Stimulated activated CD4-positive, alpha-beta T cell treated with anti-CD3 and anti-CD28 coated beads, Interleukin-12 subunit alpha, Interleukin-12 subunit beta, amount 100 ng/mL, for 24 hours (primary cell): ENCODE measurements at regions not wholly inside any gene's neighbourhood (a gene's known extent, or its start where the extent isn't known, plus 50 kb on each side); places are given as distances from the start of the nearest gene placed in this dataset.
"Not testable (repeated sequence)": the region's sequence is repeated elsewhere in the genome, so short reads cannot be mapped to it uniquely, and the experiment has no call there.

Source experiments
- DNase-seq, 2 experiments: peaks; one replicate each; pipeline ENCODE4 v3.0.0-alpha.2; 2020; ENCODE audit warnings: low read depth in 2 of 2

GRCh38 chr7:6938284-6938683, 112.2 kb upstream of the CCZ1B start:
- DNase-seq, result peak in 1 of 2 experiments; percentile 10

GRCh38 chr7:6939126-6939525, 113.1 kb upstream of the CCZ1B start:
- not testable (repeated sequence) for DNase-seq

DNA sequence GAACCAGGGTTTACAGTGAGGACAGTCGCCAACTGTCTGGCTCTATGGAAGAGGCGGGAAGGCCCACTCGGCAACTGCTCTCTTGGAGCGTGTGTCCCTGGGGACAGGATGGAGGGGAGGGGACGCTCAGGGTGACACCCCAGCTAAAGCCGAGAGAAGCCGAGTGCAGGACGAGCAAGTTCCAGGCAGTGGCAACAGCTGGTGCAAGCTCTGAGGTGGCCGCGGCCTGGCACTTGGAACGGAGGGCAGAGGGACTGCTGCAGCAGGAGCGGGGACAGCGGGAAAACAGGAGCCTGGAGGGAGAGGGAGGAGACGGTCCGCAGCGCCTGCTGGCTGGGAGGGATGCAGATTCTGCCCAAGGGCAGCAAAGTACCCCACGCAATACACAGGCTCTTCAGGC, 113.8 kb upstream of the CCZ1B start:
- DNase-seq, result not testable (repeated sequence)

- not testable (repeated sequence) for DNase-seq
These were observed 120.8 kb upstream of the CCZ1B start for GRCh38 chr7:6946873-6947272.

DNA sequence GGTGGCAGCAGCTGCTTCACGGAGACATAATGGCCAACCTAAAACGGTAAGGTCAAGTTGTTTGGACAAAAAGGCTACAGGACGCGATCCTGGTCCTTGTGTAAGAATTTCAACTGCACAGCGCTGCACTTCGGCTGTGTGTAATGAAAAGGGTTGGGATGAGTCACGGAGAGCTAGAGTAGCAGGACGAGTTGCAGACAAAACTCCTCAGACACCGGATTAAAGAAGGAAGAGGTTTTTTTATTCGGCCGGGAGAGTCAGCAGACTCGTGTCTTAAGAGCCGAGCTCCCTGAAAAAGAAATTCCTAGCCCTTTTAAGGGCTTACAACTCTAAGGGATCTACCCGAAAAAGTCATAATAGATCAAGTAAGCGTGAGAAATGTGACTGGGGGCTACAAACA, 124.2 kb upstream of the CCZ1B start:
- not testable (repeated sequence) for DNase-seq

GRCh38 chr7:6951553-6951952, 125.5 kb upstream of the CCZ1B start:
- DNase-seq, result not testable (repeated sequence)

GRCh38 chr7:6953138-6953797, 127.2 kb upstream of the CCZ1B start:
- DNase-seq, result not testable (repeated sequence)

DNA sequence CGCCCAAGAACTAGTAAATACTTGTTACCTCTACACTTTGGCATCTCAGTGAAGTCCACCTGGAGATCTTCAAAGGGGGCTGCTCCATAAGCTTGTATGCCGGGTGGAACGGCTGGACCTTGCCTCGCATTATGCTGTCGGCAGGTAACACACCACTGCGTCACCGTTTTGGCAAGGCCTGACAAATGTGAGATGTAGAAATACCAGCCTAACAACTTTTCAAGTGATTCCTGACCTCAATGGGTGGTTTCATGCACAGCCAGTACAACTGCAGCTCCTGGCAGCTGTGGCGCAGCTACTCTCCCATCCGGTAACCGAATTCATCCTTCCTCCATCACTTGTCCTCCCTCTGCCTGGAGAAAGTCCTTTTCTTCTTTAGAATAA, 127.7 kb upstream of the CCZ1B start:
- DNase-seq, result not testable (repeated sequence)

GRCh38 chr7:6955385-6955784, 129.3 kb upstream of the CCZ1B start:
- not testable (repeated sequence) for DNase-seq

DNA sequence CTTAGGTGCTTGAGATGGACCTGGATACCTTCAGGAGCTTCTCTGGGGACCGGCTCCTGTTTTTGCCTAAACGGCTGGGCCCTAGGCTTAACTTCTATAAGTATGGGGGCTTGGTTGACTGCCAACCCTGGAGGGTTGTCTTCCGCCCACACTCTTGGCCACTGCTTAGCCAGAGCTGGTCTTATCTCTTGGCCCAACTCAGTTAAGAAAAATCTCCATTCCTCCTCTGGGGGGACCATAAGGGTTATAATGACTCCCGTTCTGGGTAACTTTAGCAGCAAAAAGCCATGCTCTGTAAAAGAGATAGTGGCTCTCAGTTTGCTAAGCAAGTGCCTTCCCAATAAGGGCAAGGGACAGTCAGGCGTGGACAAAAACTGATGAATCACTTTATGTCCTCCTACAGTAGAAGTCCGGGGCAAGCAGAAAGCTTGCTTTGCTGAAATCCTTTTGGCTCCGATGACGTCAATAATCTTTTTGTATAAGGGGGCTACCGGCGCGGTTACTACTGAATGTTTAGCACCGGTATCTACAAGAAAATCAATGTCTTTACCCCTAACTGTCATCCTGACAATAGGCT, 130.0 kb upstream of the CCZ1B start:
- DNase-seq, result not testable (repeated sequence)

GRCh38 chr7:6958371-6958770, 132.3 kb upstream of the CCZ1B start:
- DNase-seq, result not testable (repeated sequence)

DNA sequence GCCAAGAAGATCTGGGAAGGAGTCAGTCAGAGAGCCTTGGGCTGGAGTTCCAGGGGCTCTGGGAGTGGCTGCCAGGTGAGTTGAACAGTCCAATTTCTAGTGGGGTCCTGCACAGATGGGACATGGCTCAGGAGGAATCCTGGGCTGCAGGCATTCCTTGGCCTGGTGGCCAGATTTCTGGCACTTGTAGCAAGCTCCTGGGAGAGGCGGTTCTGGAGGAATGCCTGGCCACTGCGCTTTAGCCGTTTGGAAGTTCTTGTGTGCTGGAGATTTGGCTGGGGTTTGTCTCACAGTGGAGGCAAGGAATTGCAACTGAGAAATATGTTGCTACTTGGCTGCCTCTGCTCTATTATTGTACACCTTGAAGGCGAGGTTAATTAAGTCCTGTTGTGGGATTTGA, 133.9 kb upstream of the CCZ1B start:
- DNase-seq, result not testable (repeated sequence)

GRCh38 chr7:6962871-6963270, 136.8 kb upstream of the CCZ1B start:
- not testable (repeated sequence) for DNase-seq

GRCh38 chr7:6965051-6965450, 139.0 kb upstream of the CCZ1B start:
- peak; percentile 21 to 54 for DNase-seq

GRCh38 chr7:6970180-6970579, 144.1 kb upstream of the CCZ1B start:
- DNase-seq, result not testable (repeated sequence)

GRCh38 chr7:6974876-6975275, 148.8 kb upstream of the CCZ1B start:
- DNase-seq, result not testable (repeated sequence)

GRCh38 chr7:6975346-6975745, 149.3 kb upstream of the CCZ1B start:
- not testable (repeated sequence) for DNase-seq

DNA sequence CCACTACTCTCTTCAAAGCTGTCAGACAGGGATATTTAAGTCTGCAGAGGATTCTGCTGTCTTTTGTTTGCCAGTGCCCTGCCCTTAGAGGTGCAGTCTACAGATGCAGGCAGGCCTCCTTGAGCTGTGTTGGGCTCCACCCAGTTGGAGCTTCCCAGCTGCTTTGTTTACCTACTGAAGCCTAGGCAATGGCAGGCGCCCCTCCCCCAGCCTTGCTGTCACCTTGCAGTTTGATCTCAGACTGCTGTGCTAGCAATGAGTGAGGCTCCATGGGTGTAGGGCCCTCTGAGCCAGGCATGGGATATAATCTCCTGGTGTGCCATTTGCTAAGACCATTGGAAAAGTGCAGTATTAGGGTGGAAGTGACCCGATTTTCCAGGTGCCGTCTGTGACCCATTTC, 151.3 kb upstream of the CCZ1B start:
- not testable (repeated sequence) for DNase-seq

GRCh38 chr7:6978326-6978725, 152.3 kb upstream of the CCZ1B start:
- DNase-seq, result not testable (repeated sequence)

GRCh38 chr7:6979456-6979855, 153.4 kb upstream of the CCZ1B start:
- not testable (repeated sequence) for DNase-seq

DNA sequence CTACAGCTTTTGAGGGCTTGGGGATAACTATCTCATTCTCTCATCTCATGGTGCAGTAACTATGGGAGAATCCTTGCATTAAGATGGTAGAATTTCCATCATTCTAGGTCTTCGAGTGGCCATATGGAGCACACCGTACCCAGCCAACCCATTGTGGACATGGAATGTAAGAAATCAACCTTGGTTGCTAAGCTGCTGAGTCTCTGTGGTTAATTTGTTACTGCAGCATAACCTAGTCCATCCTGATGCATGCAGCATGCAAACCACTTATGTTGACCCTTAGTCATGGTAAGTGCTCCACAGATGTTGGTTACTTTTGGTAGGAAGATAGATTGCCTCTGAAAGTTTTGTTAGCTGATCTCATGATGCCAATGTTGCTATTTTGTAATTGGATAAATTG, 156.3 kb upstream of the CCZ1B start:
- DNase-seq, result not testable (repeated sequence)

GRCh38 chr7:6986892-6987291, 160.8 kb upstream of the CCZ1B start:
- not testable (repeated sequence) for DNase-seq

GRCh38 chr7:6988608-6989007, 162.5 kb upstream of the CCZ1B start:
- not testable (repeated sequence) for DNase-seq
